ENCODE measurements at regions not wholly inside any gene's neighbourhood (a gene's known extent, or its start where the extent isn't known, plus 50 kb on each side); places are given as distances from the start of the nearest gene placed in this dataset.

DNA sequence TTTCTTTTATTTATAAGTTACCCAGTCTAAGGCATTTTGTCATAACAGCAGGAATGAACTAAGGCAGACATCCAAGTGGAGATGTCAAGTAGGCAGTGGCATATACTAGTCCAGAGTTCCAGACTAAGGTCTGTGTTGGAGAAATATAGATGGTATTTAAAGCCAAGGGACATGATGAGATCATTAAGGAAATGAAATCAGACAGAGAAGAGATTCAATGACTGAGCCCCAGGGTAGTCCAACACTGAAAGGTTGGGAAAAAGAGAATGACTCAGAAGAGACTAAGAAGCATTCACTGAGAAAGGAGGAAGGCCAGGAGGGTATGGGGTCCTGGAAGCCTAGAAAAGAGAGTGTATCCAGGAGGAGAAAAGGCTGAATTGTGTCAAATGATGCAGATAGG, 442.2 kb upstream of the CCDC196 start:
- TF ChIP-seq EZH2 (IDR thresholded peaks at IDR 0.05; ENCODE audit: borderline replicate concordance, low read depth, low read length, severe bottlenecking), result no peak
- TF ChIP-seq, protein P1, sequence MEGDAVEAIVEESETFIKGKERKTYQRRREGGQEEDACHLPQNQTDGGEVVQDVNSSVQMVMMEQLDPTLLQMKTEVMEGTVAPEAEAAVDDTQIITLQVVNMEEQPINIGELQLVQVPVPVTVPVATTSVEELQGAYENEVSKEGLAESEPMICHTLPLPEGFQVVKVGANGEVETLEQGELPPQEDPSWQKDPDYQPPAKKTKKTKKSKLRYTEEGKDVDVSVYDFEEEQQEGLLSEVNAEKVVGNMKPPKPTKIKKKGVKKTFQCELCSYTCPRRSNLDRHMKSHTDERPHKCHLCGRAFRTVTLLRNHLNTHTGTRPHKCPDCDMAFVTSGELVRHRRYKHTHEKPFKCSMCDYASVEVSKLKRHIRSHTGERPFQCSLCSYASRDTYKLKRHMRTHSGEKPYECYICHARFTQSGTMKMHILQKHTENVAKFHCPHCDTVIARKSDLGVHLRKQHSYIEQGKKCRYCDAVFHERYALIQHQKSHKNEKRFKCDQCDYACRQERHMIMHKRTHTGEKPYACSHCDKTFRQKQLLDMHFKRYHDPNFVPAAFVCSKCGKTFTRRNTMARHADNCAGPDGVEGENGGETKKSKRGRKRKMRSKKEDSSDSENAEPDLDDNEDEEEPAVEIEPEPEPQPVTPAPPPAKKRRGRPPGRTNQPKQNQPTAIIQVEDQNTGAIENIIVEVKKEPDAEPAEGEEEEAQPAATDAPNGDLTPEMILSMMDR (IDR thresholded peaks at IDR 0.05; ENCODE audit: borderline replicate concordance, extremely low read depth, low read length, poor library complexity, severe bottlenecking), result no peak
